Spleen (tissue), 11 donors: ENCODE measurements at regions not wholly inside any gene's neighbourhood (a gene's known extent, or its start where the extent isn't known, plus 50 kb on each side); places are given as distances from the start of the nearest gene placed in this dataset.

ENCODE experiments used
- DNase-seq: peaks from one replicate; pipeline ENCODE4 v3.0.0-alpha.2; 2020
- H3K27ac ChIP-seq, 8 donors: fragments of 200-600 bp; sonication (generic) in 7 of 8; 1 replicate in 4 of 8; 2 replicates in 4 of 8; pipeline versions ENCODE4 v1.5.0 to v1.8.0; 2016 to 2021; ENCODE audit warnings: inconsistent platforms in 4 of 8, mild to moderate bottlenecking in 4 of 8, moderate library complexity in 1 of 8
- H3K27me3 ChIP-seq, 7 donors: fragments of 200-600 bp; sonication (generic) in 6 of 7; replicated peaks in 1 of 7; 1 replicate in 4 of 7; 2 replicates in 3 of 7; pipeline versions ENCODE4 v1.5.0 to v1.8.0; 2016 to 2021; ENCODE audit warnings: inconsistent platforms in 3 of 7, mild to moderate bottlenecking in 1 of 7
- H3K36me3 ChIP-seq, 6 donors: fragments of 200-600 bp; sonication (generic) in 5 of 6; 1 replicate in 4 of 6; 2 replicates in 2 of 6; pipeline versions ENCODE4 v1.5.0 to v1.8.0; 2016 to 2021; ENCODE audit warnings: inconsistent platforms in 2 of 6
- H3K4me1 ChIP-seq, 6 donors: fragments of 200-600 bp; sonication (generic) in 5 of 6; 1 replicate in 3 of 6; 2 replicates in 3 of 6; pipeline versions ENCODE4 v1.5.0 to v1.8.0; 2016 to 2021; ENCODE audit warnings: inconsistent platforms in 3 of 6
- H3K4me3 ChIP-seq, 8 donors: fragments of 200-600 bp; sonication (generic) in 7 of 8; 1 replicate in 4 of 8; 2 replicates in 4 of 8; pipeline versions ENCODE4 v1.5.0 to v1.8.0; 2016 to 2021; ENCODE audit warnings: inconsistent platforms in 4 of 8, mild to moderate bottlenecking in 4 of 8, moderate library complexity in 2 of 8
- H3K9me3 ChIP-seq, 8 donors: fragments of 200-600 bp; sonication (generic) in 7 of 8; 1 replicate in 4 of 8; 2 replicates in 4 of 8; pipeline versions ENCODE4 v1.5.0 to v1.8.0; 2016 to 2021; ENCODE audit warnings: inconsistent platforms in 4 of 8
- POLR2A ChIP-seq, 3 donors: fragments of 450-650 bp; IDR thresholded peaks; one replicate each; pipeline ENCODE4 v1.5.1; 2017; ENCODE audit warnings: antibody characterized with exemption in 3 of 3, mild to moderate bottlenecking in 1 of 3
- POLR2AphosphoS5 ChIP-seq, 3 donors: sonication (generic); formaldehyde crosslinking; IDR thresholded peaks; one replicate each; pipeline ENCODE4 v1.5.1; 2017; ENCODE audit warnings: antibody characterized with exemption in 3 of 3
- WGBS, 5 donors: extraction: QIAGEN DNeasy Blood & Tissue Kit in 3 of 5; methylation state at CpG; one replicate each; pipeline versions ENCODE4 v1.1.5 to v1.1.7; 2013 to 2018; 5-methylcytosine and 5-hydroxymethylcytosine counted together
- intact Hi-C: fragments of 100-400 bp; cut with DNase I; formaldehyde crosslinking; loops from one replicate; pipeline ENCODE4 v1.15.0; 2023; ENCODE audit warnings: low total_unique reads
- TF ChIP-seq, protein P1 (sequence below), 11 experiments: fragments of 200-600 bp in 7 of 11; fragments of 450-650 bp in 4 of 11; sonication (generic) in 4 of 11; IDR thresholded peaks in 8 of 11; conservative IDR thresholded peaks in 3 of 11; 1 replicate in 7 of 11; 2 replicates in 4 of 11; pipeline versions ENCODE4 v1.4.0 to v1.8.0; 2016 to 2021; ENCODE audit warnings: antibody characterized with exemption in 11 of 11, inconsistent platforms in 4 of 11, mild to moderate bottlenecking in 1 of 11
- donor health status: healthy with polysubstance abuse.
- donor health status: DM: no; HTN: no; CAD: no; lungs with moderate emphysema.
- donor health status: DM: no; HTN: no; CAD: no.
- donor health status: Bipolar disorder and iron deficiency.
- donor health status: healthy.
- donor health status: DM: no; HTN: no; CAD: no.
- donor health status: DM: yes; HTN: yes; CAD: no.

GRCh38 chr11:128355558-128355957 is 231.8 kb downstream of the ETS1 start:
- no peaks in the 10 kb centered on the region for H3K9me3 ChIP-seq
- H3K4me1 ChIP-seq, result peaks cover 0 to 10% (median 0%) of the 10 kb centered on the region in 6 donors
- no peak for DNase-seq
- no peaks in the 10 kb centered on the region for H3K27me3 ChIP-seq
- H3K4me3 ChIP-seq, result no peak overlapping the region
- 94 to 98% (median 95%) methylated on average over 2 of the region's 2 CpGs for WGBS, 5 donors
- no peak overlapping the region for H3K27ac ChIP-seq
- no peak for TF ChIP-seq POLR2A (IDR thresholded peaks at IDR 0.05)
- TF ChIP-seq POLR2AphosphoS5 (IDR thresholded peaks at IDR 0.05), result no peak
- no peaks in the 10 kb centered on the region for H3K36me3 ChIP-seq
- intact Hi-C loops, result no loop called here

DNA sequence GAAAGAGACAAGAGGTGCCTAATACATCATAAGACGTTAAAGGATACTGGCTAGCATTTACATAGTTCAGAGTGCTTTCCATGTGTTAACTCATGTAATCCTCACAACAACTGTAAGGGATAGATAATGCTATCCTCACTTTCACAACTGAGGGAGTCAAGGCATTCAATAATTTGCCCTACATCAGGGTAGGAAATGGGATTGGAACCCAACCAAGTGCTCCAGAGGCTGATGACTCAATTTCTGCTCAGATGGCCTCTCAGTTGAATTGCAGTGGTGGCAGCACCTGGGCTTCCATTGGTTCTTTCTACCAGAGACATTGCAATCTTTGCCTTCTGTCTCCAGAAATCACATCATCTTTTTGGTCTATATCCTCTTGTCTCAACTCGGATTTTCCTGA is 232.9 kb downstream of the ETS1 start:
- 77 to 97% (median 89%) methylated on average over 2 of the region's 2 CpGs for WGBS, 5 donors
- H3K4me1 ChIP-seq, result peaks cover 0 to 14% (median 6%) of the 10 kb centered on the region in 6 donors
- H3K27me3 ChIP-seq, result no peaks in the 10 kb centered on the region
- TF ChIP-seq, protein P1, sequence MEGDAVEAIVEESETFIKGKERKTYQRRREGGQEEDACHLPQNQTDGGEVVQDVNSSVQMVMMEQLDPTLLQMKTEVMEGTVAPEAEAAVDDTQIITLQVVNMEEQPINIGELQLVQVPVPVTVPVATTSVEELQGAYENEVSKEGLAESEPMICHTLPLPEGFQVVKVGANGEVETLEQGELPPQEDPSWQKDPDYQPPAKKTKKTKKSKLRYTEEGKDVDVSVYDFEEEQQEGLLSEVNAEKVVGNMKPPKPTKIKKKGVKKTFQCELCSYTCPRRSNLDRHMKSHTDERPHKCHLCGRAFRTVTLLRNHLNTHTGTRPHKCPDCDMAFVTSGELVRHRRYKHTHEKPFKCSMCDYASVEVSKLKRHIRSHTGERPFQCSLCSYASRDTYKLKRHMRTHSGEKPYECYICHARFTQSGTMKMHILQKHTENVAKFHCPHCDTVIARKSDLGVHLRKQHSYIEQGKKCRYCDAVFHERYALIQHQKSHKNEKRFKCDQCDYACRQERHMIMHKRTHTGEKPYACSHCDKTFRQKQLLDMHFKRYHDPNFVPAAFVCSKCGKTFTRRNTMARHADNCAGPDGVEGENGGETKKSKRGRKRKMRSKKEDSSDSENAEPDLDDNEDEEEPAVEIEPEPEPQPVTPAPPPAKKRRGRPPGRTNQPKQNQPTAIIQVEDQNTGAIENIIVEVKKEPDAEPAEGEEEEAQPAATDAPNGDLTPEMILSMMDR (IDR thresholded peaks at IDR 0.05 in 8 of 11, conservative IDR thresholded peaks at IDR 0.05 in 3 of 11), result no peak
- TF ChIP-seq POLR2AphosphoS5 (IDR thresholded peaks at IDR 0.05) (no peak), POLR2A (IDR thresholded peaks at IDR 0.05) (no peak)
- intact Hi-C loops, result no loop called here
- no peaks in the 10 kb centered on the region for H3K9me3 ChIP-seq
- no peak for DNase-seq
- no peaks in the 10 kb centered on the region for H3K36me3 ChIP-seq
- no peak overlapping the region for H3K27ac ChIP-seq
- no peak overlapping the region for H3K4me3 ChIP-seq

GRCh38 chr11:128351168-128351567 is 236.2 kb downstream of the ETS1 start:
- intact Hi-C loops, result no loop called here
- TF ChIP-seq POLR2A (IDR thresholded peaks at IDR 0.05) (no peak), POLR2AphosphoS5 (IDR thresholded peaks at IDR 0.05) (no peak)
- TF ChIP-seq, protein P1 (IDR thresholded peaks at IDR 0.05 in 8 of 11, conservative IDR thresholded peaks at IDR 0.05 in 3 of 11), result no peak
- no peaks in the 10 kb centered on the region for H3K36me3 ChIP-seq
- H3K9me3 ChIP-seq, result no peaks in the 10 kb centered on the region
- no peaks in the 10 kb centered on the region for H3K27me3 ChIP-seq
- no peak overlapping the region for H3K4me3 ChIP-seq
- 81 to 96% (median 87%) methylated on average over 6 of the region's 6 CpGs for WGBS, 5 donors
- H3K27ac ChIP-seq, result no peak overlapping the region
- peaks cover 0 to 9% (median 6%) of the 10 kb centered on the region in 6 donors for H3K4me1 ChIP-seq
- DNase-seq, result no peak

DNA sequence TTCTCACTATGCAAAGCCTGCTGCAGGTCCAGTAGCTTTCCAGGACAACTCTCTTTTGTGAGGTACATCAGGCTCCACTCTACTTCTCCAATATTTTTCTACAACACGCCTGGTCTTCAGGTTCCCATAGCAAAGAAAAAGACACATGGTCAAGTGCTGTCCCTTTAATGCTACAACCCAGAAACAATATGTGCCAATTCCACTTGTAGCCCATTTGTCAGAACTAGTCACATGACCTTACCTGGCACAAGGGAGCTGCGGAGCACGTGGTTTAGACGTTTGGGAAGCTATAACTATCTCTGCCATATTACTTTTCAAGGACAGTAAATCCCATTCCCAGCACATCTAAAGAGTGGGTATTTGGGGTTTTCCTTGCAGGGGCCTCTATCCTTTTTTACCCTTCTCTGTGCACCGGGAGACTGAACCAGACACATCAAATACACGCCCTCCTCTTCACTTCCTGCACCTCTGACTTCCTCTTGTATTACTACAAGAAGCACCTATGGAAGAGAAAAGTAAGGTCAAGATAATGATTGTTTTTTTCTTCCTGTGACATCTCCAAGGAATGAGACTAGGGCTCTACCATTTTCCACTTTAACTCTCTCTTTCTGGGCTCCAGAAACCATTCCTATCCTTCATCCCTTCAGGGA is 237.6 kb downstream of the ETS1 start:
- Histone ChIP-seq H3K4me3 (no peak overlapping the region), H3K36me3 (no peaks in the 10 kb centered on the region), H3K27me3 (no peaks in the 10 kb centered on the region), H3K9me3 (no peaks in the 10 kb centered on the region), H3K4me1 (peaks cover 0 to 18% (median 6%) of the 10 kb centered on the region in 6 donors), H3K27ac (no peak overlapping the region)
- no peak for DNase-seq
- TF ChIP-seq POLR2AphosphoS5 (IDR thresholded peaks at IDR 0.05) (no peak), POLR2A (IDR thresholded peaks at IDR 0.05) (no peak)
- TF ChIP-seq, protein P1 (IDR thresholded peaks at IDR 0.05 in 8 of 11, conservative IDR thresholded peaks at IDR 0.05 in 3 of 11), result no peak
- intact Hi-C loops, result no loop called here
- WGBS, 5 donors, result 60 to 68% (median 65%) methylated on average over 6 of the region's 6 CpGs
